ENCODE measurements at regions not wholly inside any gene's neighbourhood (a gene's known extent, or its start where the extent isn't known, plus 50 kb on each side); places are given as distances from the start of the nearest gene placed in this dataset.

DNA sequence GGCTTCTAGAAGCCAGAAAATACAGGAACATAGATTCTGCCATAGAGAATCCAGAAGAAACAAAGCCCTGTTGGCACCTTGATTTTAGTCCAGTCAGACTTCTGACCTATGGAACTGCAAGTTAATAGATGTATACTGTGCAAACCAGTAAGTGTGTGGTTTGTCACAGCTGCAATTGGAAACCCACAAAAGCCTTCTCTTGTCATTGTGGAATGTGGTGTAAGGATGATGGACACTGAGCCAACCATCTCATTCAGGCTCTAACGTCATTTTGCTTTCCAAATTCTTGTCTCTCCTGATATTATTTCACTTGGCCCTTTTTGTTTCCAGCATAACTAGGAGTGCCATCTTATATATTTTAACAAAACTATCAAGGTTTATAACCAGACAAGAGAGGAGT is 369.5 kb upstream of the SMIM21 start:
- TF ChIP-seq, protein P1, sequence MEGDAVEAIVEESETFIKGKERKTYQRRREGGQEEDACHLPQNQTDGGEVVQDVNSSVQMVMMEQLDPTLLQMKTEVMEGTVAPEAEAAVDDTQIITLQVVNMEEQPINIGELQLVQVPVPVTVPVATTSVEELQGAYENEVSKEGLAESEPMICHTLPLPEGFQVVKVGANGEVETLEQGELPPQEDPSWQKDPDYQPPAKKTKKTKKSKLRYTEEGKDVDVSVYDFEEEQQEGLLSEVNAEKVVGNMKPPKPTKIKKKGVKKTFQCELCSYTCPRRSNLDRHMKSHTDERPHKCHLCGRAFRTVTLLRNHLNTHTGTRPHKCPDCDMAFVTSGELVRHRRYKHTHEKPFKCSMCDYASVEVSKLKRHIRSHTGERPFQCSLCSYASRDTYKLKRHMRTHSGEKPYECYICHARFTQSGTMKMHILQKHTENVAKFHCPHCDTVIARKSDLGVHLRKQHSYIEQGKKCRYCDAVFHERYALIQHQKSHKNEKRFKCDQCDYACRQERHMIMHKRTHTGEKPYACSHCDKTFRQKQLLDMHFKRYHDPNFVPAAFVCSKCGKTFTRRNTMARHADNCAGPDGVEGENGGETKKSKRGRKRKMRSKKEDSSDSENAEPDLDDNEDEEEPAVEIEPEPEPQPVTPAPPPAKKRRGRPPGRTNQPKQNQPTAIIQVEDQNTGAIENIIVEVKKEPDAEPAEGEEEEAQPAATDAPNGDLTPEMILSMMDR (conservative IDR thresholded peaks at IDR 0.05) = no peak
- no peak for TF ChIP-seq EZH2 (IDR thresholded peaks at IDR 0.05; ENCODE audit: low read depth)
- ChIA-PET POLR2A (ENCODE audit: unreplicated experiment) (no interaction called here), CTCF (no interaction called here)
- Histone ChIP-seq H2AFZ (no peak overlapping the region), H3F3A (ENCODE audit: insufficient read depth, low read depth) (no peaks in the 10 kb centered on the region), H3K27ac (no peak overlapping the region), H4K20me1 (ENCODE audit: insufficient read depth) (no peaks in the 10 kb centered on the region), H3K9me2 (ENCODE audit: insufficient read depth) (no peaks in the 10 kb centered on the region), H3K27me3 (ENCODE audit: insufficient read depth, low read depth) (peaks cover 16% of the 10 kb centered on the region), H3K4me1 (replicated peaks; ENCODE audit: insufficient read depth) (no peaks in the 10 kb centered on the region), H3K4me2 (no peak overlapping the region), H3K36me3 (ENCODE audit: low read depth) (no peaks in the 10 kb centered on the region), H3K79me2 (ENCODE audit: low read depth) (no peaks in the 10 kb centered on the region), H3K9me3 (ENCODE audit: insufficient read depth, low read depth) (no peaks in the 10 kb centered on the region), H3K4me3 (no peak overlapping the region)
- intact Hi-C loops (cut with micrococcal nuclease; ENCODE audit: unreplicated experiment) = no loop called here
- DNase-seq = no peak
- BruUV-seq (replicated peaks) = no TSS peak

DNA sequence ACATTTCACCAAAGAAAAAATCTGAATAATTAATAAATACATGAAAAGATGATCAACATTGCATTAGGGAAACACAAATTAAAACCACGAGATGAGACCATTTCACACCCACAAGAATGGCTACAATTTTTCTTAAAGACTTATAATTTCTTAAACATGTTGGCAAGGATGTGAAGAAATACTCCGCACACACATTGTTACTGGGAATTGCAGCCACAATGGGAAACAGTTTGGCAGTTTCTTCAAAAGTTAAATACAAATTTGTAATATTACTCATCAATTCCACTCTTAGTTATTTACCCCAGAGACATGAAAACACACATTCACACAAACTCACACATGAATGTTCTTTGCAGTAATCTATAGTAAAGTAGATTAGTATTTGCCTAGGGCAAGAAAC is 363.3 kb upstream of the SMIM21 start:
- Histone ChIP-seq H4K20me1 (ENCODE audit: insufficient read depth) (no peaks in the 10 kb centered on the region; the same call in 1 of the 2 replicates), H3F3A (ENCODE audit: insufficient read depth, low read depth) (no peaks in the 10 kb centered on the region), H3K79me2 (ENCODE audit: low read depth) (no peaks in the 10 kb centered on the region), H3K36me3 (ENCODE audit: low read depth) (no peaks in the 10 kb centered on the region), H3K4me2 (no peak overlapping the region), H3K4me3 (no peak overlapping the region), H2AFZ (no peak overlapping the region), H3K9me3 (ENCODE audit: insufficient read depth, low read depth) (no peaks in the 10 kb centered on the region), H3K27me3 (ENCODE audit: insufficient read depth, low read depth) (peaks cover 32% of the 10 kb centered on the region), H3K4me1 (replicated peaks; ENCODE audit: insufficient read depth) (no peaks in the 10 kb centered on the region), H3K9me2 (ENCODE audit: insufficient read depth) (no peaks in the 10 kb centered on the region), H3K27ac (no peak overlapping the region)
- POLR2A ChIA-PET (ENCODE audit: unreplicated experiment) = no interaction called here
- no peak for TF ChIP-seq EZH2 (IDR thresholded peaks at IDR 0.05; ENCODE audit: low read depth)
- TF ChIP-seq, protein P1 (conservative IDR thresholded peaks at IDR 0.05) = no peak
- CTCF ChIA-PET = no interaction called here
- intact Hi-C loops (cut with micrococcal nuclease; ENCODE audit: unreplicated experiment) = no loop called here
- no TSS peak for BruUV-seq (replicated peaks)
- no peak for DNase-seq

DNA sequence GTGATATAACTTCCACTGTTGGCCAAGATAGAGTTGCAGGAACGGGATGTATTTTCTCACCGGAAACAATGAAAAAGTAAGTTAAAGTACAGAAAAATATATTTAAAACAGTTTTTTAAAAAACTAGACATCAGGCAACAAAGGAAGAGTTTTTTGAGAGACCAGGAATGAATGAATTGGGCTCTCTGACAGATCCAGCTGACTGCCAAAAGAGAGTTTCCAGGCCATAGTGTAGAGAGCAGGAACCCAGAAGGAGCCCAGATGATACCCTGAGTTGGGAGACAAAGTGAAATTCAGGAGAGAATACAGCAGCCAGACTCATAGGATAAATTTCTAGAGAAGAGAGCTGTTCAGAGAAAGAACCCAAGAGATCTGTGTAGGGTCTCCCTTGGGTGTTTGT is 362.6 kb upstream of the SMIM21 start:
- Histone ChIP-seq H3K79me2 (ENCODE audit: low read depth) (no peaks in the 10 kb centered on the region), H3K4me2 (no peak overlapping the region), H3K4me1 (replicated peaks; ENCODE audit: insufficient read depth) (no peaks in the 10 kb centered on the region), H3K9me2 (ENCODE audit: insufficient read depth) (no peaks in the 10 kb centered on the region), H3K4me3 (no peak overlapping the region), H3K9me3 (ENCODE audit: insufficient read depth, low read depth) (no peaks in the 10 kb centered on the region), H3K36me3 (ENCODE audit: low read depth) (no peaks in the 10 kb centered on the region), H3K27me3 (ENCODE audit: insufficient read depth, low read depth) (peaks cover 39% of the 10 kb centered on the region), H4K20me1 (ENCODE audit: insufficient read depth) (no peaks in the 10 kb centered on the region; the same call in 1 of the 2 replicates), H3K27ac (no peak overlapping the region), H2AFZ (no peak overlapping the region), H3F3A (ENCODE audit: insufficient read depth, low read depth) (no peaks in the 10 kb centered on the region)
- ChIA-PET POLR2A (ENCODE audit: unreplicated experiment) (no interaction called here), CTCF (no interaction called here)
- no peak for TF ChIP-seq EZH2 (IDR thresholded peaks at IDR 0.05; ENCODE audit: low read depth)
- TF ChIP-seq, protein P1 (conservative IDR thresholded peaks at IDR 0.05) = no peak
- intact Hi-C loops (cut with micrococcal nuclease; ENCODE audit: unreplicated experiment) = no loop called here
- BruUV-seq (replicated peaks) = no TSS peak
- no peak for DNase-seq
